Fibroblast of skin of left biceps (primary cell): ENCODE measurements at regions not wholly inside any gene's neighbourhood (a gene's known extent, or its start where the extent isn't known, plus 50 kb on each side); places are given as distances from the start of the nearest gene placed in this dataset.
"Not testable (repeated sequence)": the region's sequence is repeated elsewhere in the genome, so short reads cannot be mapped to it uniquely, and the experiment has no call there.

Experiments
- DNase-seq, 2 experiments: peaks; one replicate each; pipeline ENCODE4 v3.0.0-alpha.2; 2013; ENCODE audit warnings: low read depth in 2 of 2

GRCh38 chr10:94224656-94225055 lies 138.1 kb downstream of the NOC3L start:
- DNase-seq = no peak

GRCh38 chr10:94225589-94225988 lies 137.2 kb downstream of the NOC3L start:
- no peak for DNase-seq

GRCh38 chr10:94230134-94230785 lies 132.5 kb downstream of the NOC3L start:
- no peak for DNase-seq

- DNase-seq = no peak
Observed at GRCh38 chr10:94232711-94233383, 129.9 kb downstream of the NOC3L start.

- DNase-seq = no peak
Observed at GRCh38 chr10:94235461-94235860, 127.3 kb downstream of the NOC3L start.

- no peak for DNase-seq
Observed at GRCh38 chr10:94238006-94238617, 124.6 kb downstream of the NOC3L start.

- no peak for DNase-seq
Observed at GRCh38 chr10:94239696-94240095, 123.0 kb downstream of the NOC3L start.

GRCh38 chr10:94240491-94240890 lies 122.2 kb downstream of the NOC3L start:
- no peak for DNase-seq

GRCh38 chr10:94240901-94241300 lies 121.8 kb downstream of the NOC3L start:
- no peak for DNase-seq

GRCh38 chr10:94251098-94251497 lies 111.6 kb downstream of the NOC3L start:
- DNase-seq = no peak

GRCh38 chr10:94251568-94251967 lies 111.2 kb downstream of the NOC3L start:
- DNase-seq = no peak

- DNase-seq = not testable (repeated sequence)
Observed at GRCh38 chr10:94257407-94257806, 105.3 kb downstream of the NOC3L start.

- no peak for DNase-seq
Observed at GRCh38 chr10:94260455-94260854, 102.3 kb downstream of the NOC3L start.

- no peak for DNase-seq
Observed at GRCh38 chr10:94264085-94264484, 98.7 kb downstream of the NOC3L start.

GRCh38 chr10:94266091-94266490 lies 96.6 kb downstream of the NOC3L start:
- DNase-seq = no peak

- no peak for DNase-seq
Observed at GRCh38 chr10:94268652-94269051, 94.1 kb downstream of the NOC3L start.

GRCh38 chr10:94274142-94274787 lies 88.5 kb downstream of the NOC3L start:
- DNase-seq = no peak

GRCh38 chr10:94276140-94276539 lies 86.6 kb downstream of the NOC3L start:
- no peak for DNase-seq

- no peak for DNase-seq
Observed at GRCh38 chr10:94277450-94277849, 85.3 kb downstream of the NOC3L start.

GRCh38 chr10:94279835-94280709 lies 82.7 kb downstream of the NOC3L start:
- no peak for DNase-seq

GRCh38 chr10:94281654-94282053 lies 81.1 kb downstream of the NOC3L start:
- DNase-seq = no peak

GRCh38 chr10:94282369-94282768 lies 80.4 kb downstream of the NOC3L start:
- DNase-seq = no peak
